ENCODE measurements at regions not wholly inside any gene's neighbourhood (a gene's known extent, or its start where the extent isn't known, plus 50 kb on each side); places are given as distances from the start of the nearest gene placed in this dataset.

GRCh38 chr18:38496222-38496793 is 930.7 kb upstream of the CELF4 start:
- POLR2A ChIA-PET (ENCODE audit: partially characterized antibody): no interaction called here
- H4K91ac ChIP-seq (replicated peaks; ENCODE audit: insufficient read length, low read length): no peak overlapping the region
- no peak for TF ChIP-seq RFX5 (IDR thresholded peaks at IDR 0.05; ENCODE audit: borderline replicate concordance, low read depth, low read length)
- TF ChIP-seq KDM5A (IDR thresholded peaks at IDR 0.05; ENCODE audit: low read length): no peak
- TF ChIP-seq EGR1 (IDR thresholded peaks at IDR 0.05; ENCODE audit: borderline replicate concordance, low read depth, low read length): no peak
- no peak for TF ChIP-seq SIN3A (conservative IDR thresholded peaks at IDR 0.05 in 1 of 2, IDR thresholded peaks at IDR 0.05 in 1 of 2; ENCODE audit: low read depth in 1 of 2, low read length in 2 of 2)
- no peak for TF ChIP-seq YY1 (IDR thresholded peaks at IDR 0.05; ENCODE audit: low read depth, low read length)
- no peak for TF ChIP-seq FOSL1 (IDR thresholded peaks at IDR 0.05; ENCODE audit: insufficient read depth, low read depth, low read length)
- TF ChIP-seq HDAC6 (IDR thresholded peaks at IDR 0.05; ENCODE audit: low read depth, low read length): no peak
- no peak for TF ChIP-seq TEAD4 (IDR thresholded peaks at IDR 0.05; ENCODE audit: low read depth, low read length)
- TF ChIP-seq NANOG (IDR thresholded peaks at IDR 0.05; ENCODE audit: insufficient read depth, low read depth, low read length, poor library complexity, severe bottlenecking): no peak
- TF ChIP-seq SAP30 (IDR thresholded peaks at IDR 0.05; ENCODE audit: insufficient read depth, insufficient replicate concordance, low read length): no peak
- no peak for TF ChIP-seq CHD1 (IDR thresholded peaks at IDR 0.05; ENCODE audit: low read depth, low read length)
- TF ChIP-seq SRF (IDR thresholded peaks at IDR 0.05; ENCODE audit: low read depth, low read length): no peak
- no peak for TF ChIP-seq TAF1 (IDR thresholded peaks at IDR 0.05; ENCODE audit: low read depth, low read length)
- TF ChIP-seq USF2 (IDR thresholded peaks at IDR 0.05; ENCODE audit: low read length): no peak

More at GRCh38 chr18:38496222-38496793, 930.7 kb upstream of the CELF4 start:
- H3K27ac ChIP-seq (ENCODE audit: low read depth, low read length): no peak overlapping the region
- no peaks in the 10 kb centered on the region for H3K23me2 ChIP-seq (ENCODE audit: low read depth, low read length)
- no peak overlapping the region for H4K8ac ChIP-seq (ENCODE audit: extremely low read depth, insufficient read depth, low read length)
- H3K14ac ChIP-seq (ENCODE audit: insufficient read length): no peak overlapping the region
- no peak overlapping the region for H3K4me2 ChIP-seq (ENCODE audit: insufficient read depth in 1 of 2, low read depth in 2 of 2, low read length in 2 of 2)
- H3K9me3 ChIP-seq (ENCODE audit: insufficient read depth in 2 of 2, low read depth in 1 of 2, low read length in 1 of 2): no peaks in the 10 kb centered on the region
- H3K27me3 ChIP-seq (replicated peaks in 1 of 4; ENCODE audit: control insufficient read depth in 3 of 4, extremely low read depth in 1 of 4, insufficient read depth in 3 of 4, low read length in 3 of 4): no peaks in the 10 kb centered on the region
- no peak for FAIRE-seq
- H2AFZ ChIP-seq (ENCODE audit: low read length): no peak overlapping the region
- H4K5ac ChIP-seq (ENCODE audit: insufficient read length, low read depth, low read length): no peak overlapping the region
- no peak overlapping the region for H2BK120ac ChIP-seq (replicated peaks; ENCODE audit: low read depth, low read length)
- DNase-seq (ENCODE audit: low read depth in 1 of 2, low spot score in 2 of 2): no peak
- no peak overlapping the region for H3K23ac ChIP-seq (ENCODE audit: insufficient read length)
- no peak overlapping the region for H3K56ac ChIP-seq (replicated peaks; ENCODE audit: insufficient read length, low read depth, low read length)
- no peak overlapping the region for H3K4me3 ChIP-seq (ENCODE audit: extremely low read depth in 1 of 4, insufficient read depth in 2 of 4, low read depth in 3 of 4, low read length in 4 of 4)
- no peak overlapping the region for H3K18ac ChIP-seq (ENCODE audit: extremely low read depth, low read length)
- H3K36me3 ChIP-seq (ENCODE audit: control insufficient read depth in 2 of 4, insufficient read depth in 4 of 4, low read length in 3 of 4): no peaks in the 10 kb centered on the region
- no peaks in the 10 kb centered on the region for H3K79me2 ChIP-seq (ENCODE audit: control insufficient read depth in 1 of 2, insufficient read depth in 2 of 2, low read length in 2 of 2)
- H2BK15ac ChIP-seq (ENCODE audit: low read length): no peak overlapping the region
- no peaks in the 10 kb centered on the region for H3K4me1 ChIP-seq (replicated peaks in 1 of 4; ENCODE audit: control insufficient read depth in 3 of 4, insufficient read depth in 4 of 4, low read length in 3 of 4)
- CTCF ChIA-PET (ENCODE audit: partially characterized antibody): no interaction called here
- H3K9ac ChIP-seq (replicated peaks in 1 of 4; ENCODE audit: extremely low read depth in 1 of 4, low read depth in 3 of 4, low read length in 3 of 4): no peak overlapping the region
- H2BK20ac ChIP-seq (ENCODE audit: low read length): no peak overlapping the region
- no peak overlapping the region for H2BK5ac ChIP-seq (ENCODE audit: low read depth, low read length)
- H3K79me1 ChIP-seq (ENCODE audit: low read depth, low read length): no peaks in the 10 kb centered on the region
- WGBS, 2 experiments (ENCODE audit: extremely low coverage in 1 of 2, insufficient coverage in 1 of 2, insufficient read length in 1 of 2, insufficient replicate concordance in 2 of 2, low coverage in 1 of 2, low lambda C conversion rate in 2 of 2, missing lambda C conversion rate in 1 of 2): 91% methylated on average over 1 of the region's 1 CpG; no CpG with 5 or more reads in 1 of the 2 experiments
- no peak overlapping the region for H2BK12ac ChIP-seq (ENCODE audit: low read depth, low read length)
- H3K4ac ChIP-seq (replicated peaks; ENCODE audit: insufficient read length, low read depth, low read length): no peak overlapping the region
- H2AK5ac ChIP-seq (ENCODE audit: low read depth, low read length): no peak overlapping the region
- H4K20me1 ChIP-seq (replicated peaks in 1 of 2; ENCODE audit: control insufficient read depth in 1 of 2, insufficient read depth in 2 of 2, low read length in 2 of 2): no peaks in the 10 kb centered on the region

All from H1 (cell line).